Non-pigmented ciliary epithelial cell (primary cell): ENCODE measurements at regions not wholly inside any gene's neighbourhood (a gene's known extent, or its start where the extent isn't known, plus 50 kb on each side); places are given as distances from the start of the nearest gene placed in this dataset.

Experiments
- DNase-seq: peaks from one replicate; pipeline ENCODE4 v3.0.0-alpha.2; 2010; ENCODE audit warnings: low read depth

- no peak for DNase-seq
Measured at GRCh38 chr13:34312578-34312977, 494.6 kb downstream of the RFC3 start.

GRCh38 chr13:34320084-34320483 is 502.1 kb downstream of the RFC3 start:
- no peak for DNase-seq

GRCh38 chr13:34322014-34322742 is 504.2 kb downstream of the RFC3 start:
- no peak for DNase-seq

- DNase-seq: no peak
Measured at GRCh38 chr13:34322743-34323074, 504.8 kb downstream of the RFC3 start.

GRCh38 chr13:34335014-34336007 is 517.4 kb downstream of the RFC3 start:
- no peak for DNase-seq

GRCh38 chr13:34338102-34338501 is 520.2 kb downstream of the RFC3 start:
- DNase-seq: no peak

GRCh38 chr13:34340534-34340933 is 522.6 kb downstream of the RFC3 start:
- DNase-seq: no peak

GRCh38 chr13:34343413-34343940 is 525.5 kb downstream of the RFC3 start:
- no peak for DNase-seq

GRCh38 chr13:34344816-34345215 is 526.9 kb downstream of the RFC3 start:
- no peak for DNase-seq

GRCh38 chr13:34345258-34345965 is 527.5 kb downstream of the RFC3 start:
- DNase-seq: no peak

- no peak for DNase-seq
Measured at GRCh38 chr13:34346626-34347025, 528.7 kb downstream of the RFC3 start.

- no peak for DNase-seq
Measured at GRCh38 chr13:34347784-34348573, 530.0 kb downstream of the RFC3 start.

- DNase-seq: peak; percentile 98
Measured at GRCh38 chr13:34349091-34349722, 531.3 kb downstream of the RFC3 start.

GRCh38 chr13:34350671-34351070 is 532.7 kb downstream of the RFC3 start:
- no peak for DNase-seq

GRCh38 chr13:34351134-34351533 is 533.2 kb downstream of the RFC3 start:
- no peak for DNase-seq

GRCh38 chr13:34352958-34353357 is 535.0 kb downstream of the RFC3 start:
- DNase-seq: no peak

GRCh38 chr13:34356686-34357434 is 538.9 kb downstream of the RFC3 start:
- no peak for DNase-seq

- peak; percentile 64 for DNase-seq
Measured at GRCh38 chr13:34357435-34358232, 539.7 kb downstream of the RFC3 start.

GRCh38 chr13:34358811-34359513 is 541.0 kb downstream of the RFC3 start:
- peak; percentile 79 for DNase-seq
